ENCODE measurements at regions not wholly inside any gene's neighbourhood (a gene's known extent, or its start where the extent isn't known, plus 50 kb on each side); places are given as distances from the start of the nearest gene placed in this dataset.

DNA sequence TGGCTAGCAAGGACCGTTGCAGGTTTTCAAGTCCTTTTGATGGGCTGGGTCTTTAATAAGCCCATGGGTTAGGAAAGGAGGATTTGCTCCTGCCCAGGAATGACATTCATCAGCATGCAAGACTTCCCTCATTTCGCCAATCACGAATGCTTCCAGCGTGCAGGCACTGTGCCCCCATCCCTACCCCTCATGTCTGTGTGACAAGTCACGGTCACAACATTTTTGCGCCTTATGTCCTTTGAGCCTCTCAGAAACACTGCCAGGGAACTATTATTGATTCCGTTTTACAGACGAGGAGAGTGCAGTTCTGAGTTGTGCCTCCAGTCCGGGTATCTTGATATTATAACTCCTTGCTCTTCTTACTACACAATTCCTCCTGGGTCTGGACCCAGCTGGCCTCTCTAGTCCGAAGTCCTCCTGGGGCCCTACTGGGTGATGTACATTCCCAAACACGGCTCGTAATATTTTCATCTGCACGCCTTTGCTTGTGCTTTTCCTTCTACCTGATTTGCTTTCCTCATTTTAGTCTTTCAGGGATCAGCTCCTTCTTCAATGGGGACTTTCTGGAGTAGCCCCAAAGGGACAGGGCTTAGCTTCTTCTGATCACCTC, 101.8 kb upstream of the MYCN start:
- no peak for TF ChIP-seq POLR2A (IDR thresholded peaks at IDR 0.05; ENCODE audit: low read depth, low read length)
- TF ChIP-seq TAF1 (IDR thresholded peaks at IDR 0.05; ENCODE audit: borderline replicate concordance, low read depth, low read length), result no peak

Data from GM12892 (cell line).